ENCODE measurements at regions not wholly inside any gene's neighbourhood (a gene's known extent, or its start where the extent isn't known, plus 50 kb on each side); places are given as distances from the start of the nearest gene placed in this dataset.

DNA sequence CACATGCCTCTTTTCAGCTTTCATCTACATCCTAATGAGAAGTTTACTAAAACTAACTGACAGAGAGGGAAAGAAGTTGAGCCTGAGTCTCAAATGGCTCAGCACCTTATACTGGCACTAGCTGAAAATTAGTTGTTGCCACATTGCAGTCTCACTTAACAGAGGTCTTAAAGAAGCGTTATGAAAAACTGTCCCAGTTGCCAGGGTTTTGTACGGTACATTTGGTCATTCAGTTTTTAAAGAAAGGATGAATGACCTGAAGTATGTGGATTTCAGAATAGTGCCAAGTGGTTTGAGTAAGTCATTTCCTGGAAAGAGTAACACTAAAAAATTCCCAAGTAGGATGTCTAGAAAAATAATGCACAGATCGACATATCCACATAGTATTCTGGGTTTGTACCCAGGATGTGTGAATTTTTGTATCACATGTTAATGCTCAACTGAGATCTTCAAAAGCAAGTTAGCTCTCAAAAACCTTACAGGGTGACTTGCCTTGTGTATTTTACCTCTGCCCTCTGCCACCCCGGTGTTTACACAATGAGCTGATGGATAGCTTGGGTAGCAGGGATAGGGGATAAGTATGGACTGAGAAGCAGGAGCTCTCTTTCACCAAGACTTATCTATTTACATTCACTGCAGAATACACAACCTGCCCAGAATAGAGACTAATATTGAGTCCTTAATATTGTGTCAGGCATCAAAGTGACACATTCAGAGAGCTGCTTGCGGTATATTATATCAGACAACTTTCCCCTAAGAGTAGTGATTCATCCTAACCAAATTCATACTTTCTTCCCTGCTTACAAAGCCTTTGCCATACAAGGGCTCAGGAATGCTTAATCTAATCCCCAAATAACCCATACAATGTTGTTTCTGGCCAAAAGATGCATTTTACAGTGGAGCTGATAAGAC is 1075.7 kb upstream of the PABPC4L start:
- in situ Hi-C loops (cut with MboI), result no loop called here
- Histone ChIP-seq H3K79me2 (ENCODE audit: insufficient read depth) (no peaks in the 10 kb centered on the region), H3K36me3 (ENCODE audit: low read depth) (no peaks in the 10 kb centered on the region), H3K27me3 (replicated peaks; ENCODE audit: insufficient read depth) (no peaks in the 10 kb centered on the region), H3K4me3 (no peak overlapping the region), H2AFZ (no peak overlapping the region), H3K4me2 (ENCODE audit: unreplicated experiment) (no peak overlapping the region), H3K9ac (no peak overlapping the region), H3K4me1 (ENCODE audit: insufficient read depth) (no peaks in the 10 kb centered on the region), H3K9me2 (ENCODE audit: insufficient read depth) (no peaks in the 10 kb centered on the region), H3F3A (ENCODE audit: insufficient read depth) (no peaks in the 10 kb centered on the region), H3K9me3 (ENCODE audit: low read depth) (no peaks in the 10 kb centered on the region), H3K27ac (no peak overlapping the region), H4K20me1 (ENCODE audit: insufficient read depth) (no peaks in the 10 kb centered on the region)
- WGBS, 2 experiments (ENCODE audit: low coverage in 1 of 2, low lambda C conversion rate in 2 of 2, missing lambda C conversion rate in 2 of 2), result 34 to 40% methylated on average over 5 of the region's 5 CpGs
- DNase-seq, result no peak
- TF ChIP-seq EZH2 (IDR thresholded peaks at IDR 0.05; ENCODE audit: insufficient read depth, poor library complexity, severe bottlenecking) (no peak), EZH2phosphoT487 (IDR thresholded peaks at IDR 0.05; ENCODE audit: insufficient read depth, low read depth) (no peak)

DNA sequence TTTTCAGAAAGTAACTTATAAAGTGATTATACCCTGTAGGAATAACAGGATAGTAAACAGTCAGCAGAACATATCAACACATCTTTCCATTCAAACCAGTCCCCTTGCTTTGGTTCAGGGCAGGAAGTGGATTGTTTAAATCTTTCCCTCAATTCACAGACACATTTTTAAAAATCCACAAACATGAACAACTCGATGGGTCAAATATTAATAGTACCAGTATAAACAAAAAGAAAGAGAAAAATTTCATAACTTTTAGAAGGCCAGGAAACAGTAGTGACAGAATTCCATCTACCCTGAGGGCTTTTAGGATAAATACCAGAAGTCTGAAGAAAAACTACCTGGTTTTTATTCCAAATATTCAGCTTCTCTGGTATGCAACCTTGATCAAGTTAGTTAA is 1072.8 kb upstream of the PABPC4L start:
- Histone ChIP-seq H3K9me2 (ENCODE audit: insufficient read depth) (no peaks in the 10 kb centered on the region), H3K36me3 (ENCODE audit: low read depth) (no peaks in the 10 kb centered on the region), H3F3A (ENCODE audit: insufficient read depth) (no peaks in the 10 kb centered on the region), H3K4me1 (ENCODE audit: insufficient read depth) (no peaks in the 10 kb centered on the region), H3K27ac (no peak overlapping the region), H3K4me2 (ENCODE audit: unreplicated experiment) (no peak overlapping the region), H3K79me2 (ENCODE audit: insufficient read depth) (no peaks in the 10 kb centered on the region), H2AFZ (no peak overlapping the region), H3K27me3 (replicated peaks; ENCODE audit: insufficient read depth) (no peaks in the 10 kb centered on the region), H4K20me1 (ENCODE audit: insufficient read depth) (no peaks in the 10 kb centered on the region), H3K9me3 (ENCODE audit: low read depth) (no peaks in the 10 kb centered on the region), H3K4me3 (no peak overlapping the region), H3K9ac (no peak overlapping the region)
- TF ChIP-seq EZH2 (IDR thresholded peaks at IDR 0.05; ENCODE audit: insufficient read depth, poor library complexity, severe bottlenecking) (no peak), EZH2phosphoT487 (IDR thresholded peaks at IDR 0.05; ENCODE audit: insufficient read depth, low read depth) (no peak)
- in situ Hi-C loops (cut with MboI), result no loop called here
- no peak for DNase-seq
- 0 to 10% methylated on average over 1 of the region's 1 CpG for WGBS, 2 experiments (ENCODE audit: low coverage in 1 of 2, low lambda C conversion rate in 2 of 2, missing lambda C conversion rate in 2 of 2)

DNA sequence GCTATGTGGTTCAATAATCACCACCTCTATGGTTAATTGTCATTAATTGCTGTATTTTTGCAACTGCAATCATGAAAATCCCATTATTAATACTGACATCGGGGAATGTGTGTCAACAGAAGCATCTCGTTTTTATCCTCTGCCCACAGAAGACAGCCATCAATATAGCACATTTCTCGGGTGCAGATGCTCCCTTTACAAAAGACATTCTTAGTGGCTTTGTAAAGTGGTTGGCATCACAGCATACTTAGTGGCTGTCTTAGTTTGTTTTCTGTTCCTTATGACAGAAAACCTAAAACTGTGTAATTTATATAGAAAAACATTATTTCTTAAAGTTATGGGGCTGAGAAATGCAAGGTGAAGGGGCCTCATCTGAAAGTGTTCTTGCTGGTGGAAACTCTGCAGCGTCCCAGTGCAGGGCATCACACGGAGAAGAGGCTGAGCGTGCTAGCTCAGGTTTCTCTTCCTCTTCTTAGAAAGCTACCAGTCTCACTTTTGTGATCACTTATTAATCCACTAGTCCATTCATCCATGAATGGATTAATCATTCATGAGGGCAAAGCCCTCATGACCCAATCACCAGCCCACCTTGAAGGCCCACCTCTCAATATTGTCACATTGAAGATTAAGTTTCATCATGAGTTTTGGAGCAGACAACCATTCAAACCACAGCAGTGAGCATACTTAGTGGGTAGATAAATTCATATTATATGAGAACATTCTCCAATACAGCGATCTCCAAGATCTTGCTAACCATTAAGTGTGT is 1067.7 kb upstream of the PABPC4L start:
- in situ Hi-C loops (cut with MboI), result no loop called here
- no peak overlapping the region for H3K4me3 ChIP-seq
- no peaks in the 10 kb centered on the region for H3K79me2 ChIP-seq (ENCODE audit: insufficient read depth)
- H3K4me1 ChIP-seq (ENCODE audit: insufficient read depth), result no peaks in the 10 kb centered on the region
- H3F3A ChIP-seq (ENCODE audit: insufficient read depth), result no peaks in the 10 kb centered on the region
- TF ChIP-seq EZH2phosphoT487 (IDR thresholded peaks at IDR 0.05; ENCODE audit: insufficient read depth, low read depth) (no peak), EZH2 (IDR thresholded peaks at IDR 0.05; ENCODE audit: insufficient read depth, poor library complexity, severe bottlenecking) (no peak)
- no peaks in the 10 kb centered on the region for H3K9me3 ChIP-seq (ENCODE audit: low read depth)
- H3K27ac ChIP-seq, result no peak overlapping the region
- no peak for DNase-seq
- no peaks in the 10 kb centered on the region for H4K20me1 ChIP-seq (ENCODE audit: insufficient read depth)
- H3K9ac ChIP-seq, result no peak overlapping the region
- WGBS, 2 experiments (ENCODE audit: low coverage in 1 of 2, low lambda C conversion rate in 2 of 2, missing lambda C conversion rate in 2 of 2), result 22 to 27% methylated on average over 7 of the region's 7 CpGs
- H3K4me2 ChIP-seq (ENCODE audit: unreplicated experiment), result no peak overlapping the region
- H3K27me3 ChIP-seq (replicated peaks; ENCODE audit: insufficient read depth), result no peaks in the 10 kb centered on the region
- no peaks in the 10 kb centered on the region for H3K9me2 ChIP-seq (ENCODE audit: insufficient read depth)
- H2AFZ ChIP-seq, result no peak overlapping the region
- no peaks in the 10 kb centered on the region for H3K36me3 ChIP-seq (ENCODE audit: low read depth)

DNA sequence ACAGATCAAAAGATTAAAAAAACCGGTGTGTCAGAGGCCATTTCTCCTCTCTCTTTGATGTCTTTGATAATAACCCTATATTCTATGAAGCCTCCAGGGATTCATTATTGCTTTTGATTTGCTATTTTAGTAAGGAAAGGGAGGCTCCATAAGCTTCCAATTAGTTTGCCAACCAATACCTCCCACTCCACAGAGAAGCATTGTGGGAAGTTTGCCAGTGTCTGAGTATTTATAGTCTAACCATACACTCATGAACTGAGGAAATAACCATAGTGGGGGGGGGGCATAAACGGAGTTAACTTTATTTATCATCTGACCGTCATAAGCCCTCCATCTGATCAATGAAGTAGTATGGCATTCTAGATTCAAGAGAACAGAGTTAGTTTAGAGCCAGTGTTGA is 1066.8 kb upstream of the PABPC4L start:
- Histone ChIP-seq H2AFZ (no peak overlapping the region), H3K4me2 (ENCODE audit: unreplicated experiment) (no peak overlapping the region), H3K27me3 (replicated peaks; ENCODE audit: insufficient read depth) (no peaks in the 10 kb centered on the region), H3K9ac (no peak overlapping the region), H3K9me2 (ENCODE audit: insufficient read depth) (no peaks in the 10 kb centered on the region), H3K4me1 (ENCODE audit: insufficient read depth) (no peaks in the 10 kb centered on the region), H3K27ac (no peak overlapping the region), H3K9me3 (ENCODE audit: low read depth) (no peaks in the 10 kb centered on the region), H3K79me2 (ENCODE audit: insufficient read depth) (no peaks in the 10 kb centered on the region), H3F3A (ENCODE audit: insufficient read depth) (no peaks in the 10 kb centered on the region), H3K36me3 (ENCODE audit: low read depth) (no peaks in the 10 kb centered on the region), H4K20me1 (ENCODE audit: insufficient read depth) (no peaks in the 10 kb centered on the region), H3K4me3 (no peak overlapping the region)
- 1 to 3% methylated on average over 3 of the region's 3 CpGs for WGBS, 2 experiments (ENCODE audit: low coverage in 1 of 2, low lambda C conversion rate in 2 of 2, missing lambda C conversion rate in 2 of 2)
- TF ChIP-seq EZH2phosphoT487 (IDR thresholded peaks at IDR 0.05; ENCODE audit: insufficient read depth, low read depth), result no peak
- TF ChIP-seq EZH2 (IDR thresholded peaks at IDR 0.05; ENCODE audit: insufficient read depth, poor library complexity, severe bottlenecking), result no peak
- DNase-seq, result no peak
- in situ Hi-C loops (cut with MboI), result no loop called here

All from GM23248 (cell line).